ENCODE measurements at regions not wholly inside any gene's neighbourhood (a gene's known extent, or its start where the extent isn't known, plus 50 kb on each side); places are given as distances from the start of the nearest gene placed in this dataset.

GRCh38 chr17:79288950-79289349, 214.3 kb downstream of the ENGASE start:
- Histone ChIP-seq H3K56ac (ENCODE audit: insufficient read length, low read depth, low read length) (no peak overlapping the region), H4K20me1 (ENCODE audit: control insufficient read depth, insufficient read depth, insufficient read length) (no peaks in the 10 kb centered on the region), H3T11ph (ENCODE audit: low read length) (no peak overlapping the region), H4K91ac (ENCODE audit: insufficient read length, low read depth, low read length) (no peak overlapping the region), H3K9me3 (ENCODE audit: control insufficient read depth, low read depth, low read length) (no peaks in the 10 kb centered on the region), H3K4me1 (ENCODE audit: insufficient read depth, low read length) (no peaks in the 10 kb centered on the region), H3K9ac (ENCODE audit: extremely low read depth, insufficient read length, low read length) (no peak overlapping the region), H2BK12ac (ENCODE audit: insufficient read length, low read depth, low read length) (no peak overlapping the region), H3K79me1 (ENCODE audit: insufficient read depth, low read depth, low read length, poor library complexity, severe bottlenecking) (no peaks in the 10 kb centered on the region), H3K23me2 (ENCODE audit: insufficient read length, low read depth, low read length, poor library complexity, severe bottlenecking) (no peaks in the 10 kb centered on the region), H3K23ac (ENCODE audit: insufficient read length, low read depth, low read length) (no peak overlapping the region), H3K4ac (ENCODE audit: low read depth, low read length) (no peak overlapping the region), H3K27me3 (ENCODE audit: insufficient read depth, low read length) (no peaks in the 10 kb centered on the region), H2AFZ (ENCODE audit: low read length) (no peak overlapping the region), H3K18ac (ENCODE audit: insufficient read length, low read depth, low read length) (no peak overlapping the region), H2AK5ac (ENCODE audit: insufficient read length, low read length) (no peak overlapping the region), H3K4me2 (ENCODE audit: insufficient read depth, insufficient read length, low read length) (no peak overlapping the region), H3K14ac (ENCODE audit: insufficient read depth, low read length) (no peak overlapping the region), H3K79me2 (ENCODE audit: insufficient read depth, low read length) (no peaks in the 10 kb centered on the region), H2BK15ac (ENCODE audit: low read depth, low read length) (no peak overlapping the region), H2BK20ac (ENCODE audit: low read depth, low read length, poor library complexity, severe bottlenecking) (no peak overlapping the region), H4K8ac (replicated peaks; ENCODE audit: insufficient read length, low read depth, low read length) (no peak overlapping the region), H2BK5ac (ENCODE audit: insufficient read length, low read length) (no peak overlapping the region), H3K27ac (ENCODE audit: insufficient read length, low read depth, low read length) (no peak overlapping the region), H2BK120ac (ENCODE audit: low read depth, low read length, poor library complexity, severe bottlenecking) (no peak overlapping the region), H4K5ac (ENCODE audit: insufficient read length, low read depth, low read length) (no peak overlapping the region)
- Mint-ChIP-seq H3K27ac (no peak overlapping the region), H3K27me3 (ENCODE audit: low read depth) (peaks cover 68% of the 10 kb centered on the region), H3K36me3 (ENCODE audit: insufficient read depth in 1 of 3, low read depth in 3 of 3) (no peaks in the 10 kb centered on the region), H3K4me1 (peaks cover 8 to 14% of the 10 kb centered on the region in 2 experiments), H3K4me3 (no peak overlapping the region), H3K9me3 (no peaks in the 10 kb centered on the region; a peak in 1 of 5 replicates)
- TF ChIP-seq, protein P1, sequence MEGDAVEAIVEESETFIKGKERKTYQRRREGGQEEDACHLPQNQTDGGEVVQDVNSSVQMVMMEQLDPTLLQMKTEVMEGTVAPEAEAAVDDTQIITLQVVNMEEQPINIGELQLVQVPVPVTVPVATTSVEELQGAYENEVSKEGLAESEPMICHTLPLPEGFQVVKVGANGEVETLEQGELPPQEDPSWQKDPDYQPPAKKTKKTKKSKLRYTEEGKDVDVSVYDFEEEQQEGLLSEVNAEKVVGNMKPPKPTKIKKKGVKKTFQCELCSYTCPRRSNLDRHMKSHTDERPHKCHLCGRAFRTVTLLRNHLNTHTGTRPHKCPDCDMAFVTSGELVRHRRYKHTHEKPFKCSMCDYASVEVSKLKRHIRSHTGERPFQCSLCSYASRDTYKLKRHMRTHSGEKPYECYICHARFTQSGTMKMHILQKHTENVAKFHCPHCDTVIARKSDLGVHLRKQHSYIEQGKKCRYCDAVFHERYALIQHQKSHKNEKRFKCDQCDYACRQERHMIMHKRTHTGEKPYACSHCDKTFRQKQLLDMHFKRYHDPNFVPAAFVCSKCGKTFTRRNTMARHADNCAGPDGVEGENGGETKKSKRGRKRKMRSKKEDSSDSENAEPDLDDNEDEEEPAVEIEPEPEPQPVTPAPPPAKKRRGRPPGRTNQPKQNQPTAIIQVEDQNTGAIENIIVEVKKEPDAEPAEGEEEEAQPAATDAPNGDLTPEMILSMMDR (conservative IDR thresholded peaks at IDR 0.05) = no peak
- WGBS (ENCODE audit: extremely low coverage, insufficient read length, low lambda C conversion rate) = no CpG with 5 or more reads among the region's 9 CpGs
- DNase-seq = no peak

Data from H9 (cell line).